Naive B cell (primary cell): ENCODE measurements at regions not wholly inside any gene's neighbourhood (a gene's known extent, or its start where the extent isn't known, plus 50 kb on each side); places are given as distances from the start of the nearest gene placed in this dataset.

Experiments
- ATAC-seq, 2 donors: fragments of 150-1000 bp; cut with Tn5 transposase; 2 replicates each; pipeline ENCODE4 v1.10.0; 2021; ENCODE audit warnings: low read depth in 2 of 2, mild to moderate bottlenecking in 2 of 2, moderate library complexity in 2 of 2
- DNase-seq: peaks from one replicate; pipeline ENCODE4 v3.0.0; 2022
- H3K27ac Mint-ChIP-seq, 6 donors: one replicate each; pipeline ENCODE4 v1.8.0; 2020 to 2022; ENCODE audit warnings: mild to moderate bottlenecking in 6 of 6, mixed read lengths in 6 of 6, moderate library complexity in 5 of 6, inconsistent platforms in 2 of 6
- H3K27me3 Mint-ChIP-seq, 3 donors: one replicate each; pipeline ENCODE4 v1.8.0; 2021 to 2022; ENCODE audit warnings: mixed read lengths in 3 of 3, mild to moderate bottlenecking in 1 of 3
- H3K36me3 Mint-ChIP-seq, 2 donors: one replicate each; pipeline ENCODE4 v1.8.0; 2020 to 2022; ENCODE audit warnings: mixed read lengths in 2 of 2, inconsistent platforms in 1 of 2, mild to moderate bottlenecking in 1 of 2
- H3K4me1 Mint-ChIP-seq, 3 donors: one replicate each; pipeline ENCODE4 v1.8.0; 2020 to 2022; ENCODE audit warnings: mixed read lengths in 3 of 3, inconsistent platforms in 1 of 3, mild to moderate bottlenecking in 1 of 3, moderate library complexity in 1 of 3
- H3K4me3 Mint-ChIP-seq, 8 donors: one replicate each; pipeline ENCODE4 v1.8.0; 2020 to 2022; ENCODE audit warnings: mild to moderate bottlenecking in 8 of 8, mixed read lengths in 8 of 8, moderate library complexity in 8 of 8, inconsistent platforms in 2 of 8
- H3K9me3 Mint-ChIP-seq, 7 donors: one replicate each; pipeline ENCODE4 v1.8.0; 2020 to 2022; ENCODE audit warnings: mixed read lengths in 7 of 7, mild to moderate bottlenecking in 5 of 7, inconsistent platforms in 2 of 7, moderate library complexity in 1 of 7

DNA sequence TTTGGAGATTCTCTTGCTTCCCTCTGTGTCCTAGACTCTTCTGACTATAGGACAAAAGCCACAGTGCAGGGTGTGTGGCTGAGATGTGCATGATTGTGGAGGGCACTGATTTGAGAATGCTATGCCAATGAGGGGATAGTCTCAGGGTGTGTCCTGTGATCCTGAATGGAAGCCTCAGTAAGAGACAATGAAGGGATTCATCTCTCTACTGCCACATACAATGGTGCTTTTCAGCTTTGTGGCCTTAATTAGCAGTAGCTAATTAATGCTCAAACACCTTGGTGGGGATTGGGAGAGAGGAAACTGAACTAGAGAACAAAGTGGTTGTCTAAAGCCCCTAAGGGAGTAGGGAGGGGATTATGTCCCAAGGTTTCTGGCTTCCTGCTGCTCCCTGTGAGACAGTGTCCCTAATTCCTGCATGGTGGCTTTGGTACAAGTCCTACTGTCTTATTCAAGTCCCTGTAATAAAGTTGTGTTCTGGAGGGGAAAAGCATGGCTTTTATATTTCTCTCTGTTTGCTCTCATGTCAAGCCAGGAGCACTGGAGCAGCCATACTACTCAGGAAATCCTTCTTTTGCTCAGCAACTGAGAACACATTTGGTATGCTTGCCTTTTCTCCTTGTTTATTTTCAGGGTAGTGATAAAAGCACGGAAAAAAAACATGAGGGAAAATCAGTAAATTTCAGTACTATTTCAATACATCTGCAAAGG, 415.2 kb upstream of the TCF4 start:
- Mint-ChIP-seq H3K27ac (no peak overlapping the region), H3K36me3 (no peaks in the 10 kb centered on the region), H3K4me3 (no peak overlapping the region), H3K27me3 (no peaks in the 10 kb centered on the region), H3K9me3 (no peaks in the 10 kb centered on the region), H3K4me1 (peaks cover 2 to 4% (median 2%) of the 10 kb centered on the region in 3 donors)
- ATAC-seq (no peak), DNase-seq (no peak)

DNA sequence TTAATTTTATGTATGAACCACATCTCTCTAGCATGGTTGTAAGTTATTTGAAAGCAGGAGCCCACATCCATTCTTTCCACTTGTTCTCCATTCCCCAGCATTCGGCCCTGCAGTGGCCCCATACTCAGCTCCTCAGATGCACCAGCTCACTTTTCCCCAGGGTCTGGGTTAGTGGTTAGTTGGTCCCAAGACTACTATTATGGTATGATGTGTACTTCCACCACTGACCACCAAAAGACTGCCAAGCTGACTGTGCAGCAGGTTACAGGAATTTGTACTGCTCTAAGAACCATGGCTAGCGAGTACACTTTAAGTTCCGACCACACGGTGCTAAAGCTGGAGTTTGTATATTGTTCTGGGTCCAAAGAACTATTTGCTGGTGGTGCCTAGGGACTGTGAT, 413.6 kb upstream of the TCF4 start:
- ATAC-seq (no peak), DNase-seq (no peak)
- Mint-ChIP-seq H3K27ac (no peak overlapping the region), H3K27me3 (no peaks in the 10 kb centered on the region), H3K36me3 (no peaks in the 10 kb centered on the region), H3K9me3 (no peaks in the 10 kb centered on the region), H3K4me3 (peak overlapping the region in 1 of 8 donors; percentile 7), H3K4me1 (peaks cover 18 to 19% (median 18%) of the 10 kb centered on the region in 3 donors)

DNA sequence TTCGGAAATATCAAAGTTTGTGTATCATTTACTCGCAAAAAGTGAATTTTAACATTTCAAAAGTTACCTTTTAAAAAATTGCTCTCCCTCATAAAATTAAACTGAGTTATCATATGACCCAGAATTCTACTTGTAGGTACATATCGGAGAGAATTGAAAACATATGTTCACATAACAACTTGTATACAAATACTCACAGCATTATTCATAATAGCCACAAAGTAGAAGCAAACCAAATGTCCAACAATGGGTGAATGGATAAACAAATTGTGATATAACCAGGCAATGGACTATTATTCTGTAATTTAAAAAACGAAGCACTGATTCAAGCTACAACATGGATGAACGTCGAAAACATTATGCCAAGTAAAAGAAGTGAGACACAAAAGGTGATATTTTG, 412.0 kb upstream of the TCF4 start:
- DNase-seq (no peak), ATAC-seq (no peak)
- no peaks in the 10 kb centered on the region for H3K36me3 Mint-ChIP-seq
- H3K27ac Mint-ChIP-seq: peak overlapping the region in 3 of 6 donors; percentile 14 to 80 (median 66)
- H3K9me3 Mint-ChIP-seq: no peaks in the 10 kb centered on the region
- H3K4me3 Mint-ChIP-seq: no peak overlapping the region
- H3K4me1 Mint-ChIP-seq: peaks cover 24 to 29% (median 27%) of the 10 kb centered on the region in 3 donors
- no peaks in the 10 kb centered on the region for H3K27me3 Mint-ChIP-seq

DNA sequence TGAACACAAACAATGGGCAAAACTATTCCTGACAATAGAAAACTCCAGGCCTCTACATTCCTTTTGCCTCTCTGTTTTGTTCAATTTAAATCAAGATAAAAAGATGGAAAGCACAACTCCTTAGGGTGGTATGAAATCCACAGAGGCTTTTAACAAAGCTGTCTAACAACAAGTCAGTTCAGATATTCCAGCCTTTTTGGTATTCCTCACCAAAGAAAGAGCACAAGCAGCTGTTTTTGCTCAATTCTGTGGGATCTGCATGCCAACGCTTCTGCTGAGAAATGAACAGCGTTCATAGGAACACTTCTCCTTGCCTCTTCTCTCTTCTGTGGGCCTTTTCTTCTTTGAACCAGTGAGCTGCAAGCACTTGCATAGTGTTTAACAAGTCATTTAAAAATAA, 411.6 kb upstream of the TCF4 start:
- no peaks in the 10 kb centered on the region for H3K9me3 Mint-ChIP-seq
- ATAC-seq (no peak), DNase-seq (no peak)
- H3K4me3 Mint-ChIP-seq: no peak overlapping the region
- H3K4me1 Mint-ChIP-seq: peaks cover 24 to 29% (median 27%) of the 10 kb centered on the region in 3 donors
- H3K27ac Mint-ChIP-seq: peak overlapping the region in 2 of 6 donors; percentile 14 to 66
- no peaks in the 10 kb centered on the region for H3K27me3 Mint-ChIP-seq
- H3K36me3 Mint-ChIP-seq: no peaks in the 10 kb centered on the region

DNA sequence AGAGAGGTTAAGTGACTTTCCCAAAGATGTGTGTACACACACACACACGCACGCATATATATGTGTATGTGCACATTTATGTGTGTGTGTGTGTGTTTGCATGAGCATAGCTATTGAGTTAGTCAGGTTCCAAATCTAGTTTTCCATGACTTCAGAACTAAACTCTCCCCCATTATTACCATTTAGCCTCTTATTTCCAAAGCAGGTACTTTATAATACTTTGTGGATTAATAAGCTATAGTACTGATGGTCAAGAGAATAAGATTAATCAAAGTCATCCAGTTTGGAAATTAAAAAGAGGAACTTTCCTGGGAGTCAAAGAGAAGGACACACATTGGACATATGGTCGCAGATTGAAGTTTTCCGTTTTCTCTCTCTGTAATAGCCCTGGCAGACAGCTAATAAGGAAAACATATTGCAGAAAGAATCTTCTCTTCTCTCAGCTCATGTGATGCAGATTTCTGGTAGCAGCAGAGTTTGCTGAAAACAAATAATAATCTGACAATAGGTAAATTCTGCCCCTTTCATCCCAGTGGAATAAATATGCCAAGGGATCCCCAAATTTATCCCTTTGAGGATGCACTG, 410.9 kb upstream of the TCF4 start:
- H3K27me3 Mint-ChIP-seq: no peaks in the 10 kb centered on the region
- H3K4me1 Mint-ChIP-seq: peaks cover 24 to 29% (median 27%) of the 10 kb centered on the region in 3 donors
- H3K36me3 Mint-ChIP-seq: no peaks in the 10 kb centered on the region
- no peak overlapping the region for H3K4me3 Mint-ChIP-seq
- peak overlapping the region in 1 of 6 donors; percentile 44 for H3K27ac Mint-ChIP-seq
- DNase-seq (no peak), ATAC-seq (no peak)
- no peaks in the 10 kb centered on the region for H3K9me3 Mint-ChIP-seq

DNA sequence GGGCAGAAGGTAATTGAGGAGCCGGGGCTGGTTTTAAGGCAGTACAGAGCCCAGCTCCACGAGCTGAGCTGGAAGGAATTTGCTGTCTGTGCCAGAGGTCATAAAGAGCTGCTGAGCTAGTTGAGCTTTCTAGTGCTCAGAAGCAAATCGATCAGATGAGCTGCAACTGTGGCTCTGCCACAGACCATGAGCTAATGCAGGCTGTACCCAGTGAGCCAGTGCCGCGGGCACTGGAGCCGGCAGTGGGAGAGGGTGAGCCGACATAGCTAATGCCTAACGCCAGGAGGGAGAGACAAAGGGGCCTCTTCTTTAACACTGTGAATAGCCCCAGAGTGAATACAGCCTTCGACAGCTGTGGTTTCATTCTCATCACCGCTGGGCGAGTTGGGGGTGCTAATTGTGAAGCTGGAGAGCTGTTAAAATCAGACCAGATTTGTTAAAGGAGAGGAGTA, 410.1 kb upstream of the TCF4 start:
- Mint-ChIP-seq H3K27me3 (no peaks in the 10 kb centered on the region), H3K9me3 (no peaks in the 10 kb centered on the region), H3K27ac (peak overlapping the region in 4 of 6 donors; percentile 17 to 74 (median 58)), H3K4me3 (peak overlapping the region in 2 of 8 donors; percentile 7 to 52), H3K36me3 (no peaks in the 10 kb centered on the region), H3K4me1 (peaks cover 24 to 29% (median 27%) of the 10 kb centered on the region in 3 donors)
- ATAC-seq (no peak), DNase-seq (no peak)

DNA sequence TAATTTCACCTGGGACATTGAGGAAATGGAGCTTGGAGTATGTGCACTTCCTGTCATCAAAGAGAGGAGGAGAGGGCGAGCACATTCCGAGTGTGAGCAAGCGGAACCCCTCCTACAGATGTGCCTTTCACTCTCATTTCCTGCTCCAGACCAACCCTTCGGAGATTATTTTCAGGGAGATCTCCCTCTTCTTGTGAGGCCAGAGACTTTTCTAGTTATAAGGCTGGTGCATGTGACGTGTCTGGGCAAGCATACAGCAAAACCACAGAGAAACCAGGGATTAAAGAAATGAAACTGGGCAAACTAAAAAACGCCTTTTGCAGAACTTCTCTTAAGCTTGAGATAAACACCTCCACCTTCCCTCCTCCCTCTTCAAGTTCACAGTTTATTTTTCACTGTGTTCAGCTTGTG, 409.2 kb upstream of the TCF4 start:
- DNase-seq: peak; percentile 37

DNA sequence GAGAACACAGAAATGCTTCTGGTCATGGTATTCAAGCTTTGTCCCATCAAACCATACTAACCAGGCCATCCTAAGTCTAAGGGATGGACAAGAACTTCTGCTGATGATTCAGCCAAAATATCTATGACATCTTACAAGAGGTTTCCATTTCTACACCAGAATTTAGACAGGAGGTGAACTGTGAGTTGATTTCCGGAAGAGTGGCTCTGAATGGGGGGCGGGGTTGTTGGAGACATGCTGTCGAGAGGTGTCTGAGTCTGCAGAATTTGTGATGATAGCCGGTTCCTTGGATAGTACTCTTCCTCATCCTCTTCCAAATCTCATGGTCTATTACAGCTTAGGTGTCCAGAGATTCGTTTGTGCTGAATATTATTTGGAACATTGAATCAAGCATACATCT, 408.7 kb upstream of the TCF4 start:
- Mint-ChIP-seq H3K9me3 (no peaks in the 10 kb centered on the region), H3K36me3 (no peaks in the 10 kb centered on the region), H3K4me3 (peak overlapping the region in 6 of 8 donors; percentile 52 to 81 (median 71)), H3K4me1 (peaks cover 24 to 29% (median 27%) of the 10 kb centered on the region in 3 donors), H3K27ac (peak overlapping the region in 4 of 6 donors; percentile 6 to 89 (median 36)), H3K27me3 (no peaks in the 10 kb centered on the region)
- DNase-seq (no peak), ATAC-seq (no peak)

More for the DNA sequence above, 409.2 kb upstream of the TCF4 start:
- peak; percentile 77 to 87 for ATAC-seq
- Mint-ChIP-seq H3K36me3 (no peaks in the 10 kb centered on the region), H3K27ac (peak overlapping the region in 5 of 6 donors; percentile 24 to 89 (median 47)), H3K9me3 (no peaks in the 10 kb centered on the region), H3K4me1 (peaks cover 24 to 29% (median 27%) of the 10 kb centered on the region in 3 donors), H3K4me3 (peak overlapping the region in 7 of 8 donors; percentile 52 to 86 (median 79)), H3K27me3 (no peaks in the 10 kb centered on the region)

DNA sequence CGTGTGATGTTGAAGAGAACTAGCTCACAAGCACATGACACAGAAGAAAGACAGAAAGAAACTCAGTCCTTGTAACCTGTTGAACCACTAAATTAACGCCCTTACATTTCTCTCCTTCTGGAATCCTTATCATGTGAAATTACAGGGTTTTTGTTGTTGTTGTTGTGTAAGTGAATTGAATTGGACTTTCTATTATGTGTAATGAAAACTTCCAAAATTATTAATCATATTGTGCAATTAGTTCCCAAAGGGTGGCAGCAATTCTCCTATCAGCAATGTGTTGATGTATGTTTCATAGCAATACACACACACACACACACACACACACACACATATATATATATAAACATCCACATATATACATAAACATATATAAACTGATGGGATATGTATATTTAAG, 402.2 kb upstream of the TCF4 start:
- H3K27me3 Mint-ChIP-seq: no peaks in the 10 kb centered on the region
- no peak overlapping the region for H3K4me3 Mint-ChIP-seq
- no peaks in the 10 kb centered on the region for H3K36me3 Mint-ChIP-seq
- H3K27ac Mint-ChIP-seq: peak overlapping the region in 1 of 6 donors; percentile 66
- no peak for ATAC-seq
- no peak for DNase-seq
- peaks cover 0 to 7% (median 0%) of the 10 kb centered on the region in 3 donors for H3K4me1 Mint-ChIP-seq
- peaks cover 0 to 5% (median 2%) of the 10 kb centered on the region in 7 donors for H3K9me3 Mint-ChIP-seq

DNA sequence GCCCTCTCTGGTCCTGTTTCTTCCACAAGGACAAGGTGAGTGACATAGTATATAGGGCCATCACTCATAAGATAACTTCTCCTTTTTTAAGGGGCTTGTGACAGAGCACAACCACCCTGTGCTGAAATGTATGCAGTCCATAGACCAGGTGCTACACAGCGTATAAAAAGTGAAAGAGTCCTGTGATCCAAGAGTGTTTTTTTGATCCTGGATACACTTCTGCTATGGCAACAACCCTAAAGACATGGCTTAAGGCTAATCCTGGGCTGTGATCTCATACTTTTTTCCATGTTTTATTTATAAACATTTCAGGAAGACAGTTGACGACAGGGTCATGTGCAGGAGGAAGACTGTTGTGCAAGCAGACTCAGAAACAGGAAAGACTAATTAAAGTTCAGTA, 400.5 kb upstream of the TCF4 start:
- peaks cover 0 to 13% (median 5%) of the 10 kb centered on the region in 7 donors for H3K9me3 Mint-ChIP-seq
- H3K27me3 Mint-ChIP-seq: no peaks in the 10 kb centered on the region
- DNase-seq: no peak
- H3K4me3 Mint-ChIP-seq: peak overlapping the region in 4 of 8 donors; percentile 1 to 61 (median 40)
- H3K36me3 Mint-ChIP-seq: peaks cover 0 to 5% of the 10 kb centered on the region in 2 donors
- peak; percentile 79 to 94 for ATAC-seq
- peak overlapping the region in 4 of 6 donors; percentile 3 to 41 (median 11) for H3K27ac Mint-ChIP-seq
- peaks cover 0 to 7% (median 0%) of the 10 kb centered on the region in 3 donors for H3K4me1 Mint-ChIP-seq

DNA sequence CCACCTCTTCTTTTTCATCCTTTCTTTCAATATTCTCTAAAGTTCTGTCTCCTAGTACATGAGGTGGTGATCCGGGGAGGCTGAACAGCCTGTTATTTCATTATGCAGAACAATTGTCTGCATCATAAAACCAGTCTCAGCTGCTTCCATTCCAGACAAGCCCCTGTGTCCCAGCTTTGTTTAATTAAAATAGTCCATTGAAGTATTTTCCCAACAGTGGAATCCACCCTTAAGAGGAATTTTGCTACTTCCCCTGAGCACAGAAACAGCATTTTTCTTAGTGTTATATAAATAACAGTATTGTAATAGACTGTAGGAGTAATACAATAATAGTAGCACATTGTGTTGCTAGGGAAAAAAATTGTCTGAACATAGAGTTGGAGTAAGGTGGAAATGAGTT, 395.4 kb upstream of the TCF4 start:
- DNase-seq (no peak), ATAC-seq (no peak)
- no peaks in the 10 kb centered on the region for H3K27me3 Mint-ChIP-seq
- peaks cover 0 to 4% (median 0%) of the 10 kb centered on the region in 3 donors for H3K4me1 Mint-ChIP-seq
- peaks cover 0 to 14% (median 5%) of the 10 kb centered on the region in 7 donors for H3K9me3 Mint-ChIP-seq
- peaks cover 0 to 5% of the 10 kb centered on the region in 2 donors for H3K36me3 Mint-ChIP-seq
- H3K27ac Mint-ChIP-seq: peak overlapping the region in 1 of 6 donors; percentile 68
- no peak overlapping the region for H3K4me3 Mint-ChIP-seq

DNA sequence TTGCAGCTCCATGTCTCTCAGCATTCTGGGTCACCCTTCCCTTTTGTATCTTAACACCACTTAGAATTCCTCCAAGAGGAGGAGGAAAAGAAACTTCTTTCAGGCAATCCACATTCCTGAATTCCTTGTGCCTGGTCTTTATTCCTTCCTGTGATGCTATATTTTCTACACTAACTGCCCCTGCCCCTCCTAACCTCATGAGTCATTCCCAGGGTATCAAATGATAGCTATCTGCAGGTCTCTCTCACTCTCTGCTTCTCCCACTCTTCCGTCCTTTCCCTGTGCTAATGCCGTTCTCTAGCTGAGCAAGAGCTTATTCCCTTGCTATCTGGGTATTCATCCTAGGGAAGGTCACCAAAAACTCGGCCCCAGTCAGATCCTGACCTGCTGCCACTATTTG, 395.0 kb upstream of the TCF4 start:
- H3K27me3 Mint-ChIP-seq: no peaks in the 10 kb centered on the region
- no peak overlapping the region for H3K4me3 Mint-ChIP-seq
- peaks cover 0 to 5% of the 10 kb centered on the region in 2 donors for H3K36me3 Mint-ChIP-seq
- H3K9me3 Mint-ChIP-seq: peaks cover 0 to 12% (median 5%) of the 10 kb centered on the region in 7 donors
- no peaks in the 10 kb centered on the region for H3K4me1 Mint-ChIP-seq
- no peak overlapping the region for H3K27ac Mint-ChIP-seq
- no peak for DNase-seq
- no peak for ATAC-seq

DNA sequence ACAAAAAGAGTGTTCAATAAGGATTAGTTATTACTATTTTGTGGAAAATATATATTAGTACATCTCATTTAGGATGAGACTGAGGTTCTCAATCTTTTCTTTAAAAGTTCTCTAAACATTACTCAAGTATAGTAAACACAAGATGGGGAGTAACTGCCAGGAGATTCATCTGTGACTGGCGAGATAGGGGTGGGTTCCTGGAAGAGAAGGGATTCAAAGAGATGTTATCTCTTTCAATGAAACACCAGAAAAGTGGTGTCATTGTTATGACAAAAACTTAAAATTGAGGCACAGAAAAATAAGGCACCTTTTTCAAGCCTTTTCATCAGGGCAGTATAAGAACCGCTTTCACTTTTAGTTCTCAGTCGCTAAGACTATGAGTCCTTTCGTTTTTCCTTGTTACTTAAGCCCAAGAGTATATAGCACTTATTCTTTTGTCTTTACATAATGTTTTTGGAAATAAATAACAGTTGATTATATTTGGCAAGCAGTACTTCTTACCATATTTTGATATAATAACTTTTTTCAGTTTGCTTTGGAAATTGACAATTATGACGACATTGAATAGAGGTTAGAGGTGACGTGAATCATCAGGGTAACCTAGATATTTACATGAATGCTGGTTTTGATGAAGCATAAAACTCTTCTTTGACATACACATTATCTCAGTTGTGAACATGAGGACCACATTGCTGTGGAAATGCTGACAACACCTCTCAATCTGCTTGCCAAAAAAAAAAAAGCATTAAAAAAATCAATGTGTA, 393.9 kb upstream of the TCF4 start:
- ATAC-seq (no peak), DNase-seq (no peak)
- Mint-ChIP-seq H3K27me3 (no peaks in the 10 kb centered on the region), H3K27ac (no peak overlapping the region), H3K4me1 (no peaks in the 10 kb centered on the region), H3K4me3 (no peak overlapping the region), H3K36me3 (peaks cover 0 to 5% of the 10 kb centered on the region in 2 donors), H3K9me3 (peaks cover 0 to 10% (median 5%) of the 10 kb centered on the region in 7 donors)
